Mucosa of rectum (tissue), 2 donors: ENCODE measurements at regions not wholly inside any gene's neighbourhood (a gene's known extent, or its start where the extent isn't known, plus 50 kb on each side); places are given as distances from the start of the nearest gene placed in this dataset.
A peak's percentile ranks its signal among the peaks of the same experiment; 100 is the strongest.

Source experiments
- H3K27ac ChIP-seq, 2 donors: one replicate each; pipeline ENCODE4 v1.7.0; 2013; ENCODE audit warnings: inconsistent platforms in 2 of 2, low read depth in 2 of 2, low read length in 2 of 2
- H3K27me3 ChIP-seq, 2 donors: one replicate each; pipeline ENCODE4 v1.7.0; 2013; ENCODE audit warnings: low read length in 2 of 2; ENCODE audit not compliant: control insufficient read depth in 2 of 2, insufficient read depth in 2 of 2
- H3K36me3 ChIP-seq, 2 donors: one replicate each; pipeline ENCODE4 v1.7.0; 2013; ENCODE audit warnings: low read length in 2 of 2; ENCODE audit not compliant: control insufficient read depth in 2 of 2, insufficient read depth in 2 of 2
- H3K4me1 ChIP-seq, 2 donors: one replicate each; pipeline ENCODE4 v1.7.0; 2013; ENCODE audit warnings: low read length in 2 of 2, mild to moderate bottlenecking in 1 of 2; ENCODE audit not compliant: control insufficient read depth in 2 of 2, insufficient read depth in 2 of 2
- H3K4me3 ChIP-seq, 2 donors: one replicate each; pipeline ENCODE4 v1.7.0; 2013; ENCODE audit warnings: low read length in 2 of 2
- H3K9ac ChIP-seq, 2 donors: one replicate each; pipeline ENCODE4 v1.7.0; 2013; ENCODE audit warnings: low read length in 2 of 2, low read depth in 1 of 2, mild to moderate bottlenecking in 1 of 2
- H3K9me3 ChIP-seq, 2 donors: one replicate each; pipeline ENCODE4 v1.7.0; 2013; ENCODE audit warnings: low read length in 2 of 2; ENCODE audit not compliant: control insufficient read depth in 2 of 2
- donor health status: healthy.
- donor health status: Normal muscosa, but diverticular disease.

DNA sequence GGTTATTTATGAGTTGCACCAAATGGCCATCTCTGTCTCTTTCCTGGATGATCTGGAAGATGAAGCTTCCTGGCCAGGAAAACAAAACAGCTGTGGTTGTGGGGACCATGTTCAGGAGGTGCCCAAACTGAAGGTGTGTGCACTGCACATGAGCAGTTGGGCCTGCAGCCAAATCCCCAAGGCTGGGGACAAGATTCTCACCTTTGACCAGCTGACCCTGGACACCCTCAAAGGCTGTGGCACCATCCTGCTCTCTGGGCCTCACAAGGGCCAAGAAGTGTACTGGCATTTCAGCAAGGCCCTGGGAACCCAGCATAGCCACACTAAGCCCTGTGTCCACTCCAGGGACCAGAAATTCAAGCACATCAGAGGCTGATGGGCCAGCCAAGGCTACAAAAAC is 84.2 kb downstream of the KCNRG start:
- no peaks in the 10 kb centered on the region for H3K4me1 ChIP-seq
- H3K9ac ChIP-seq = no peak overlapping the region
- H3K27me3 ChIP-seq = no peaks in the 10 kb centered on the region
- H3K36me3 ChIP-seq = peaks cover 0 to 5% of the 10 kb centered on the region in 2 donors
- no peak overlapping the region for H3K4me3 ChIP-seq
- peaks cover 0 to 7% of the 10 kb centered on the region in 2 donors for H3K9me3 ChIP-seq
- no peak overlapping the region for H3K27ac ChIP-seq

DNA sequence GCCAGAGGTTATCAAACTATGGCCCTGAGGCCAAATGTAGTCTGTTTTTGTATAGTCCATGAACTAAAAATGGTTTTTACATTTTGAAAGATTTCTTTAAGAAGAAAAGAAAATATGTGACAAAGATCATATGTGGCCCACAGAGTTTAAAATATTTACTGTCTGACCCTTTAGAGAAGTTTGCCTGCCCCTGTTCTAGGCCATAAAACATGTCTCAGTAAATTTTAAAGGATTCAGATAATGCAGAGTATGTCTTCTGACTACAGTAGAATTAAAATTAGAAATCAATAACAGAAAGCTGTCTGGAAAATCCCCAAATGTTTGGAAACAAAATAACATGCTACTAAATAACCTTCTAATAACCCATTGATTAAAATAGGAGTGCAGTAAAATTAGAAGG is 86.3 kb downstream of the KCNRG start:
- H3K9ac ChIP-seq = no peak overlapping the region
- no peaks in the 10 kb centered on the region for H3K27me3 ChIP-seq
- no peak overlapping the region for H3K4me3 ChIP-seq
- peaks cover 0 to 7% of the 10 kb centered on the region in 2 donors for H3K9me3 ChIP-seq
- peaks cover 0 to 4% of the 10 kb centered on the region in 2 donors for H3K4me1 ChIP-seq
- no peak overlapping the region for H3K27ac ChIP-seq
- H3K36me3 ChIP-seq = peaks cover 0 to 5% of the 10 kb centered on the region in 2 donors

DNA sequence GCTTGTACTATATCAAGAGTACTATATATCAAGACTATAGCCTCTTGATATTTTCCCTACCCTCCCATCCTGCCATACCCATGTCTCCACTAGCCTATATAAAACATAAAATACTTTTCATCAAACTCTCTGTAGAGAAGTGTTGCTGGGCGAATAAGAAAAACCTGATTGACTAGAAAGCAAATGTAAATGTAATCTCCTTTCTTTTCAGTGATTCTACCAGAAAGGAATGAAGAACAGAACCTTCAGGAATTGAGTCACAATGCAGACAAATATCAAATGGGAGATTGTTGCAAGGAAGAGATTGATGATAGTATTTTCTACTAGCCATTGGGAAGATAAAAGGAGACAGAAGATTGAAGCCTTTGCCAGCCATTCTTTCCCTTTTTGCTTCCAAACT is 89.2 kb downstream of the KCNRG start:
- no peak overlapping the region for H3K4me3 ChIP-seq
- H3K9me3 ChIP-seq = no peaks in the 10 kb centered on the region
- H3K27ac ChIP-seq = no peak overlapping the region

DNA sequence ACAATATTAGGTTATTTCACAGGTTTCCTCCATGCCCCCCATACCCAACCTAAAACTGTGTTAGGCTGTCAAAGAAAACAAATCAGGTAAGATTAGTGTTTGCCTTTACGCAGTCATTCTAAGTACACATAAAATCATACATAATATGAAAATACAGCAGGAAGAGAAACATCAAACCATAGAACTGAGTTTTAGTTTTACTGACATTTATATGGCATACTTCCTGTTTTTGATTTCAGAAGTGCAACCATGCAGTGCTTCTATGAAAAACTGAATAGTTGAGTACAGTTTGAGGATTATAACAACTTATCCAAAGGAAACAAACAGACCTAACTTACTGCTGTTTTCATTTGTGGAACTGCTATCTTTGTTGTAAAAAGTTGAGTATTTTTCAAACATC is 91.3 kb downstream of the KCNRG start:
- Histone ChIP-seq H3K4me1 (peaks cover 3 to 4% of the 10 kb centered on the region in 2 donors), H3K36me3 (no peaks in the 10 kb centered on the region), H3K9me3 (no peaks in the 10 kb centered on the region), H3K4me3 (no peak overlapping the region), H3K9ac (no peak overlapping the region), H3K27me3 (no peaks in the 10 kb centered on the region), H3K27ac (peak overlapping the region in 1 of 2 donors; percentile 18)

More for the DNA sequence above, 89.2 kb downstream of the KCNRG start:
- Histone ChIP-seq H3K4me1 (peaks cover 3 to 4% of the 10 kb centered on the region in 2 donors), H3K9ac (no peak overlapping the region), H3K36me3 (peaks cover 0 to under 1% of the 10 kb centered on the region in 2 donors), H3K27me3 (no peaks in the 10 kb centered on the region)

DNA sequence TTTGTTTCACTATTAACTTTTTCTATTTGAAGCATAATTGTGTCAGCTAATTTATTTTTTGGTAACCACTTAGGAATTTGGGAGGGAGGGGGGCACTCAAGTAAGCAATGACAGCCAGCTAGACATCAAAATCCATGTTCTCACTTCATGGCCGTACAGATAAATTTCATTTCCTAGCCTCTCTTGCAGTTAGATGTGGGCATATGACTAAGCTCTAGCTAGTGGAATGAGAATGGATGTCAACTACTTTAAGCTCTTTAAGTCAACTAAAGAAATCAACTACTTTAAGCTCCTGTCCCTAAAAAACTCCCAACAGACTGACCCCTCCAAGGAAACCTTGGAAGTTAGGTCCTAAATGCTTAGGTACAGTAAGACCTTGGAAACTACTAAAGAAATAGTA is 92.0 kb downstream of the KCNRG start:
- Histone ChIP-seq H3K9ac (no peak overlapping the region), H3K4me3 (no peak overlapping the region), H3K27ac (peak overlapping the region in 1 of 2 donors; percentile 18), H3K27me3 (no peaks in the 10 kb centered on the region), H3K9me3 (no peaks in the 10 kb centered on the region), H3K36me3 (no peaks in the 10 kb centered on the region), H3K4me1 (peaks cover 3 to 4% of the 10 kb centered on the region in 2 donors)

DNA sequence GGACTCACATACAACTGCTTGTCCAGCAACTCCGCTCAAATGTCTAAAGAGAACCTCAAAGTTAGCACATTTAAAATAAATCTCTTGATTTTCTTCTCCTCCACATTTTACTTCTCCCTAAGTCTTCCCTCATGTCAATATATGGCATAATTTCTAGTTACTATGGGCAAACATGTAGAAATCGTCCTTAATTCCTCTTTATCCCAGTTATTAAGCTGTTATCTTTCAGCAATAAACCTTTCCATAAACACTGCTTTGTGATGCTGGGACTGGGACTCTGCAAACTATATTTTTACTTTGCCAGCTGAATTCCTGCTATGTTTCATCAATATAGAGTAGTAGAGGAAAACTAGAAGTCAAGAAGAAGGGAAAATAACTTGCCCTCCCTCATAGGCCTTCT is 99.7 kb downstream of the KCNRG start:
- no peak overlapping the region for H3K4me3 ChIP-seq
- H3K4me1 ChIP-seq = peaks cover 4 to 6% of the 10 kb centered on the region in 2 donors
- H3K36me3 ChIP-seq = no peaks in the 10 kb centered on the region
- no peaks in the 10 kb centered on the region for H3K27me3 ChIP-seq
- H3K27ac ChIP-seq = no peak overlapping the region
- H3K9me3 ChIP-seq = no peaks in the 10 kb centered on the region
- no peak overlapping the region for H3K9ac ChIP-seq

DNA sequence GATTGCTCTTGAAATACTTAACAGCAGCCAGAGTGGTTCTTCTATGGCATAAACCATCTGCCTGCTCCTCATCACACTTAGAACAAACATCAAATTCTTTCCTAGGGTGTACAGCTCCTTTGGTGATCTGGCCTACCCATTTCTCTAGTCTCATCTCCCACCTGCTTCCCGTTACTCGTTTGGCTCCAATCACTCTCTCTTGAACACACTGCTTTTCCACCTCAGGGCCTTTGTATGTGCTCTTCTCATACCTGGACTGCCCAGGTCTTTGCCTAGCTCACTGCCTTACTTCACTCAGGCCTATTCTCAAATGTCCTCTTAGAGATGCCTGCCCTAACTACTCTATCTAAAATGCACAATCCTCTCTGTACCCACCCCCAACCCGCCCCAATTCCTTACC is 100.5 kb downstream of the KCNRG start:
- H3K27me3 ChIP-seq = no peaks in the 10 kb centered on the region
- no peak overlapping the region for H3K9ac ChIP-seq
- no peaks in the 10 kb centered on the region for H3K36me3 ChIP-seq
- no peak overlapping the region for H3K27ac ChIP-seq
- peaks cover 4 to 6% of the 10 kb centered on the region in 2 donors for H3K4me1 ChIP-seq
- no peaks in the 10 kb centered on the region for H3K9me3 ChIP-seq
- no peak overlapping the region for H3K4me3 ChIP-seq

DNA sequence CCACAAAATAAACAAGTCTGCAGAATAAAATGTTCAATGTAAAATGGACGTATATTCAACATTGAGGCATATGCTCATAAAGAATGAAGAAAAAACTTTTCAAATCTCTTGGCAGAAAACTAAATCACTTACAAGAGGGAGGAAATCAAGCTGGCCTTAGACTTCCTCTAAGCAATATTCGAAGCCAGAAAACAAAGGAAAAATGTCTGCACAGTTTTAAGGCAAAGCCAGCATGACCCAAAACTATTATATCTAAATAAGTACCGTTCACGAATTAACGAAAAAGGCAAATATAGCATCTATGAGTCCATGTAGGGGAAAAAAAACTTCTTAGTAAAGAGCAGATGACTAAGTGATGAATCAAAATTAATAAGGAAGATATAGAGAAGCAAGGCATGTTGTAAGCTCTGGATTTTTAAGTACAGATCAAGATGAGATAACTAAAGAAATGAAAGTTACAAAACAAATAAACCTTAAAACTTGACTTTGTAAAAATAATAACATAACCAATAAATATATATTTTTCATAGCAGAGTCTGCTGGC is 101.3 kb downstream of the KCNRG start:
- H3K9ac ChIP-seq = no peak overlapping the region
- no peaks in the 10 kb centered on the region for H3K9me3 ChIP-seq
- no peak overlapping the region for H3K4me3 ChIP-seq
- H3K4me1 ChIP-seq = peaks cover 4 to 6% of the 10 kb centered on the region in 2 donors
- H3K27ac ChIP-seq = no peak overlapping the region
- no peaks in the 10 kb centered on the region for H3K36me3 ChIP-seq
- H3K27me3 ChIP-seq = no peaks in the 10 kb centered on the region

- Histone ChIP-seq H3K27ac (no peak overlapping the region), H3K27me3 (no peaks in the 10 kb centered on the region), H3K9ac (no peak overlapping the region), H3K9me3 (no peaks in the 10 kb centered on the region), H3K36me3 (no peaks in the 10 kb centered on the region), H3K4me1 (peaks cover 15 to 27% of the 10 kb centered on the region in 2 donors), H3K4me3 (no peak overlapping the region)
Observed at GRCh38 chr13:50119591-50119990, 104.3 kb downstream of the KCNRG start.

- Histone ChIP-seq H3K4me1 (peaks cover 23 to 34% of the 10 kb centered on the region in 2 donors), H3K9me3 (no peaks in the 10 kb centered on the region), H3K9ac (no peak overlapping the region), H3K27ac (peak overlapping the region in 1 of 2 donors; percentile 18), H3K36me3 (no peaks in the 10 kb centered on the region), H3K27me3 (no peaks in the 10 kb centered on the region), H3K4me3 (no peak overlapping the region)
Observed at GRCh38 chr13:50122455-50122854, 107.2 kb downstream of the KCNRG start.
